IPS DF 6.9 (cell line): ENCODE measurements at regions not wholly inside any gene's neighbourhood (a gene's known extent, or its start where the extent isn't known, plus 50 kb on each side); places are given as distances from the start of the nearest gene placed in this dataset.
"Not testable (repeated sequence)": the region's sequence is repeated elsewhere in the genome, so short reads cannot be mapped to it uniquely, and the experiment has no call there.

Source experiments
- DNase-seq: peaks from one replicate; pipeline ENCODE4 v3.0.0-alpha.2; 2013; ENCODE audit warnings: low read depth, low spot score
- H3K27ac ChIP-seq: one replicate; pipeline ENCODE4 v1.5.1; 2013; ENCODE audit warnings: low read length, control low read depth
- H3K27me3 ChIP-seq: 2 replicates; pipeline ENCODE4 v1.6.1; 2013; ENCODE audit warnings: mild to moderate bottlenecking, low read length; ENCODE audit not compliant: control insufficient read depth, insufficient read depth
- H3K36me3 ChIP-seq: 2 replicates; pipeline ENCODE4 v1.6.1; 2013; ENCODE audit warnings: low read length; ENCODE audit not compliant: control insufficient read depth, insufficient read depth
- H3K4me1 ChIP-seq: 2 replicates; pipeline ENCODE4 v1.6.1; 2013; ENCODE audit warnings: low read length; ENCODE audit not compliant: control insufficient read depth, insufficient read depth
- H3K4me3 ChIP-seq: 2 replicates; pipeline ENCODE4 v1.5.1; 2013; ENCODE audit warnings: mild to moderate bottlenecking, low read length
- H3K9me3 ChIP-seq: 2 replicates; pipeline ENCODE4 v1.6.1; 2013; ENCODE audit warnings: low read length, inconsistent platforms; ENCODE audit not compliant: control insufficient read depth, insufficient read depth
- WGBS: extraction: QIAGEN DNeasy Blood & Tissue Kit; methylation state at CpG from one replicate; pipeline ENCODE4 v1.1.7; 2013; ENCODE audit warnings: mixed read lengths, missing lambda C conversion rate; ENCODE audit not compliant: insufficient read length, insufficient coverage; 5-methylcytosine and 5-hydroxymethylcytosine counted together

- Histone ChIP-seq H3K27ac (no peak overlapping the region), H3K27me3 (no peaks in the 10 kb centered on the region), H3K4me1 (no peaks in the 10 kb centered on the region), H3K36me3 (no peaks in the 10 kb centered on the region), H3K4me3 (no peak overlapping the region), H3K9me3 (no peaks in the 10 kb centered on the region)
- no CpG with 5 or more reads among the region's 6 CpGs for WGBS
- DNase-seq, result no peak
Observed at GRCh38 chr3:178359728-178360127, 176.5 kb upstream of the KCNMB2 start.

GRCh38 chr3:178363048-178363447 is 173.2 kb upstream of the KCNMB2 start:
- WGBS, result no CpG with 5 or more reads among the region's 2 CpGs
- H3K4me1 ChIP-seq, H3K27me3 ChIP-seq, DNase-seq, H3K9me3 ChIP-seq, H3K4me3 ChIP-seq, H3K36me3 ChIP-seq, H3K27ac ChIP-seq: not testable (repeated sequence)

- DNase-seq, result no peak
- 100% methylated on average over 2 of the region's 4 CpGs for WGBS
- H3K9me3 ChIP-seq, result no peaks in the 10 kb centered on the region
- no peaks in the 10 kb centered on the region for H3K36me3 ChIP-seq
- H3K27ac ChIP-seq, result no peak overlapping the region
- no peak overlapping the region for H3K4me3 ChIP-seq
- no peaks in the 10 kb centered on the region for H3K27me3 ChIP-seq
- H3K4me1 ChIP-seq, result no peaks in the 10 kb centered on the region
Observed at GRCh38 chr3:178367817-178368617, 168.2 kb upstream of the KCNMB2 start.

GRCh38 chr3:178369006-178369405 is 167.2 kb upstream of the KCNMB2 start:
- no peak for DNase-seq

GRCh38 chr3:178369811-178370210 is 166.4 kb upstream of the KCNMB2 start:
- Histone ChIP-seq H3K4me1 (no peaks in the 10 kb centered on the region), H3K27ac (no peak overlapping the region), H3K9me3 (no peaks in the 10 kb centered on the region), H3K36me3 (no peaks in the 10 kb centered on the region), H3K27me3 (no peaks in the 10 kb centered on the region), H3K4me3 (no peak overlapping the region)
- WGBS, result no CpG with 5 or more reads among the region's 2 CpGs
- no peak for DNase-seq

More at GRCh38 chr3:178369006-178369405, 167.2 kb upstream of the KCNMB2 start:
- WGBS, result 100% methylated on average over 1 of the region's 1 CpG
- no peaks in the 10 kb centered on the region for H3K4me1 ChIP-seq
- no peaks in the 10 kb centered on the region for H3K27me3 ChIP-seq
- H3K9me3 ChIP-seq, result no peaks in the 10 kb centered on the region
- H3K36me3 ChIP-seq, result no peaks in the 10 kb centered on the region
- no peak overlapping the region for H3K27ac ChIP-seq
- H3K4me3 ChIP-seq, result no peak overlapping the region

GRCh38 chr3:178370387-178370786 is 165.8 kb upstream of the KCNMB2 start:
- no peaks in the 10 kb centered on the region for H3K4me1 ChIP-seq
- H3K27ac ChIP-seq, result no peak overlapping the region
- DNase-seq, result no peak
- WGBS, result no CpG with 5 or more reads among the region's 5 CpGs
- no peaks in the 10 kb centered on the region for H3K9me3 ChIP-seq
- no peaks in the 10 kb centered on the region for H3K27me3 ChIP-seq
- H3K36me3 ChIP-seq, result no peaks in the 10 kb centered on the region
- no peak overlapping the region for H3K4me3 ChIP-seq

GRCh38 chr3:178381555-178381954 is 154.7 kb upstream of the KCNMB2 start:
- Histone ChIP-seq H3K9me3 (no peaks in the 10 kb centered on the region), H3K4me1 (no peaks in the 10 kb centered on the region), H3K36me3 (no peaks in the 10 kb centered on the region), H3K27me3 (no peaks in the 10 kb centered on the region), H3K27ac (no peak overlapping the region), H3K4me3 (no peak overlapping the region)
- no peak for DNase-seq
- WGBS, result no CpG with 5 or more reads among the region's 1 CpG

GRCh38 chr3:178381971-178382448 is 154.2 kb upstream of the KCNMB2 start:
- H3K27ac ChIP-seq, result no peak overlapping the region
- no peak overlapping the region for H3K4me3 ChIP-seq
- no peaks in the 10 kb centered on the region for H3K36me3 ChIP-seq
- no CpG with 5 or more reads among the region's 1 CpG for WGBS
- no peak for DNase-seq
- H3K4me1 ChIP-seq, result no peaks in the 10 kb centered on the region
- no peaks in the 10 kb centered on the region for H3K9me3 ChIP-seq
- no peaks in the 10 kb centered on the region for H3K27me3 ChIP-seq

- H3K9me3 ChIP-seq, result no peaks in the 10 kb centered on the region
- no peaks in the 10 kb centered on the region for H3K4me1 ChIP-seq
- H3K27ac ChIP-seq, result no peak overlapping the region
- H3K36me3 ChIP-seq, result no peaks in the 10 kb centered on the region
- DNase-seq, result no peak
- no peaks in the 10 kb centered on the region for H3K27me3 ChIP-seq
- H3K4me3 ChIP-seq, result no peak overlapping the region
- WGBS, result no CpG with 5 or more reads among the region's 1 CpG
Observed at GRCh38 chr3:178382449-178383061, 153.7 kb upstream of the KCNMB2 start.

- no peaks in the 10 kb centered on the region for H3K27me3 ChIP-seq
- DNase-seq, result no peak
- no CpG with 5 or more reads among the region's 8 CpGs for WGBS
- no peaks in the 10 kb centered on the region for H3K9me3 ChIP-seq
- H3K27ac ChIP-seq, result no peak overlapping the region
- H3K4me1 ChIP-seq, result no peaks in the 10 kb centered on the region
- no peak overlapping the region for H3K4me3 ChIP-seq
- no peaks in the 10 kb centered on the region for H3K36me3 ChIP-seq
Observed at GRCh38 chr3:178384321-178385230, 151.7 kb upstream of the KCNMB2 start.
